HCT116 (cell line): ENCODE measurements at regions not wholly inside any gene's neighbourhood (a gene's known extent, or its start where the extent isn't known, plus 50 kb on each side); places are given as distances from the start of the nearest gene placed in this dataset.

Experiments
- ATAC-seq: fragments of 200-7000 bp; cut with Tn5 transposase; 2 replicates; pipeline ENCODE4 v1.9.1; 2020; ENCODE audit warnings: mild to moderate bottlenecking, moderate library complexity
- BruUV-seq: library from RNA; stranded (reverse); fragments of 400-500 nt; replicated peaks from 2 replicates; lab custom pipeline; 2021; lab: Mats Ljungman, UMichigan
- CTCF ChIA-PET: fragments of 300-600 bp; sonication (Branson Sonifier 250); formaldehyde crosslinking; loops from one replicate; lab custom pipeline; 2021; ENCODE audit warnings: antibody characterized with exemption; lab: Charles Lee
- POLR2A ChIA-PET: fragments of 300-600, 350-600 bp; sonication (Branson Sonifier 250); formaldehyde crosslinking; loops from one replicate; lab custom pipeline; 2021; ENCODE audit warnings: antibody characterized with exemption; lab: Charles Lee
- RAD21 ChIA-PET, 2 experiments: fragments of 300-600 bp; sonication (Branson Sonifier 250); formaldehyde crosslinking; loops; one replicate each; lab custom pipeline; 2023; ENCODE audit warnings: low total read pairs in 2 of 2; ENCODE audit not compliant: uncharacterized antibody in 2 of 2, unreplicated experiment in 2 of 2, low non-redundant PET in 1 of 2; lab: Charles Lee
- DNase-seq: peaks from one replicate; pipeline ENCODE4 v3.0.0-alpha.2; 2010; ENCODE audit warnings: low read depth, low spot score
- H2AFZ ChIP-seq: fragments of 200-600 bp; shearing (Covaris generic), sonication (generic); 2 replicates; pipeline ENCODE4 v1.6.1; 2017; ENCODE audit warnings: low read depth, mixed run types, mixed read lengths, antibody characterized with exemption, low read length; ENCODE audit not compliant: poor library complexity, severe bottlenecking
- H3K27ac ChIP-seq: 2 replicates; pipeline ENCODE4 v1.5.1; 2012; ENCODE audit warnings: low read depth, low read length
- H3K27me3 ChIP-seq: fragments of 200-600 bp; sonication (generic); 2 replicates; pipeline ENCODE4 v1.6.1; 2016; ENCODE audit warnings: mixed run types, low read length, mixed read lengths; ENCODE audit not compliant: insufficient read depth
- H3K36me3 ChIP-seq, 2 experiments: fragments of 200-500 bp in 1 of 2; fragments of 200-600 bp in 1 of 2; sonication (Bioruptor generic) in 1 of 2; sonication (generic) in 1 of 2; 2 replicates each; pipeline versions ENCODE4 v1.5.1 to v1.6.1; 2014 to 2016; ENCODE audit warnings: low read length in 2 of 2, inconsistent platforms in 1 of 2, mixed read lengths in 1 of 2, mixed run types in 1 of 2; ENCODE audit not compliant: insufficient read depth in 2 of 2, control insufficient read depth in 1 of 2
- H3K4me1 ChIP-seq, 2 experiments: fragments of 200-600 bp in 1 of 2; sonication (generic) in 1 of 2; 2 replicates each; pipeline versions ENCODE4 v1.5.1 to v1.6.1; 2012 to 2017; ENCODE audit warnings: low read length in 2 of 2, inconsistent platforms in 1 of 2, mild to moderate bottlenecking in 1 of 2, mixed read lengths in 1 of 2, mixed run types in 1 of 2, moderate library complexity in 1 of 2; ENCODE audit not compliant: insufficient read depth in 2 of 2, control insufficient read depth in 1 of 2
- H3K4me2 ChIP-seq: fragments of 200-600 bp; sonication (generic); 2 replicates; pipeline ENCODE4 v1.6.1; 2017; ENCODE audit warnings: mixed run types, low read length, mixed read lengths
- H3K4me3 ChIP-seq, 2 experiments: fragments of 200-600 bp in 1 of 2; sonication (generic) in 1 of 2; replicated peaks in 1 of 2; 2 replicates each; pipeline ENCODE4 v1.5.1; 2011 to 2016; ENCODE audit warnings: low read length in 2 of 2, control low read depth in 1 of 2, low read depth in 1 of 2, mild to moderate bottlenecking in 1 of 2, mixed read lengths in 1 of 2, mixed run types in 1 of 2
- H3K79me2 ChIP-seq: fragments of 200-600 bp; sonication (generic); 2 replicates; pipeline ENCODE4 v1.6.1; 2017; ENCODE audit warnings: mild to moderate bottlenecking, mixed run types, low read length, moderate library complexity, mixed read lengths; ENCODE audit not compliant: insufficient read depth
- H3K9ac ChIP-seq: fragments of 200-600 bp; sonication (generic); 2 replicates; pipeline ENCODE4 v1.6.1; 2016; ENCODE audit warnings: low read length, mixed read lengths
- H3K9me2 ChIP-seq: fragments of 200-600 bp; sonication (generic), shearing (Covaris generic); 2 replicates; pipeline ENCODE4 v1.6.1; 2017; ENCODE audit warnings: mixed run types, mild to moderate bottlenecking, moderate library complexity; ENCODE audit not compliant: insufficient read depth
- H3K9me3 ChIP-seq, 2 experiments: fragments of 200-500 bp in 1 of 2; fragments of 200-600 bp in 1 of 2; sonication (Bioruptor generic) in 1 of 2; sonication (generic) in 1 of 2; 2 replicates each; pipeline ENCODE4 v1.6.1; 2014 to 2017; ENCODE audit warnings: low read length in 2 of 2, mixed read lengths in 2 of 2, inconsistent platforms in 1 of 2, low read depth in 1 of 2, mild to moderate bottlenecking in 1 of 2, mixed run types in 1 of 2, moderate library complexity in 1 of 2; ENCODE audit not compliant: control insufficient read depth in 1 of 2, insufficient read depth in 1 of 2
- H4K20me1 ChIP-seq: fragments of 200-600 bp; sonication (generic), shearing (Covaris generic); 2 replicates; pipeline ENCODE4 v1.6.1; 2017; ENCODE audit warnings: mixed run types, mild to moderate bottlenecking, moderate library complexity; ENCODE audit not compliant: insufficient read depth
- ATF3 ChIP-seq: IDR thresholded peaks from 2 replicates; pipeline ENCODE4 v1.6.1; 2012
- CTCF ChIP-seq, 3 experiments: fragments of 200-600 bp in 1 of 3; sonication (generic) in 1 of 3; IDR thresholded peaks in 2 of 3; conservative IDR thresholded peaks in 1 of 3; 2 replicates each; pipeline ENCODE4 v1.5.1; 2012 to 2017; ENCODE audit warnings: low read depth in 2 of 3, low read length in 2 of 3, antibody characterized with exemption in 1 of 3, borderline replicate concordance in 1 of 3, control low read depth in 1 of 3, mild to moderate bottlenecking in 1 of 3, mixed read lengths in 1 of 3, mixed run types in 1 of 3, moderate library complexity in 1 of 3; ENCODE audit not compliant: insufficient read depth in 1 of 3
- EZH2phosphoT487 ChIP-seq: fragments of 200-600 bp; IDR thresholded peaks from 2 replicates; pipeline ENCODE4 v1.6.1; 2018; ENCODE audit warnings: antibody characterized with exemption, borderline replicate concordance
- MAX ChIP-seq: IDR thresholded peaks from 2 replicates; pipeline ENCODE4 v1.6.1; 2012
- POLR2A ChIP-seq: IDR thresholded peaks from 2 replicates; pipeline ENCODE4 v1.7.0; 2011; ENCODE audit warnings: borderline replicate concordance; ENCODE audit not compliant: insufficient read depth, insufficient read length; ENCODE audit errors: extremely low read depth
- SRF ChIP-seq: IDR thresholded peaks from 2 replicates; pipeline ENCODE4 v1.6.1; 2012; ENCODE audit warnings: low read depth
- TCF7L2 ChIP-seq: IDR thresholded peaks from 2 replicates; pipeline ENCODE4 v1.7.0; 2011; ENCODE audit warnings: borderline replicate concordance, inconsistent platforms; ENCODE audit not compliant: insufficient read depth, insufficient read length; ENCODE audit errors: extremely low read depth
- ZNF274 ChIP-seq: fragments of 200-500 bp; sonication (Bioruptor generic); IDR thresholded peaks from 2 replicates; pipeline ENCODE4 v1.6.1; 2014; ENCODE audit warnings: mild to moderate bottlenecking, low read depth, low read length, inconsistent platforms
- intact Hi-C: fragments of 100-400 bp; cut with micrococcal nuclease; formaldehyde crosslinking; loops from 2 replicates; pipeline ENCODE4 v1.10.0; 2022

- RAD21 ChIA-PET, result no interaction called here
- no peak overlapping the region for H3K27ac ChIP-seq
- peaks cover 6 to 8% of the 10 kb centered on the region in 2 experiments for H3K4me1 ChIP-seq
- no peaks in the 10 kb centered on the region for H3K36me3 ChIP-seq
- H3K9me3 ChIP-seq, result no peaks in the 10 kb centered on the region
- H2AFZ ChIP-seq, result no peak overlapping the region
- intact Hi-C loops, result loop anchor here (2.0 kb wide), 1 partner anchor 189 kb away; no protein-coding TSS in a partner anchor
- peaks cover 13% of the 10 kb centered on the region for H3K27me3 ChIP-seq
- H3K9ac ChIP-seq, result no peak overlapping the region
- POLR2A ChIA-PET, result no interaction called here
- H3K4me2 ChIP-seq, result no peak overlapping the region
- ATAC-seq (no peak), DNase-seq (no peak)
- no peaks in the 10 kb centered on the region for H4K20me1 ChIP-seq
- no peaks in the 10 kb centered on the region for H3K9me2 ChIP-seq
- CTCF ChIA-PET, result interaction anchor here (1.3 to 2.5 kb wide), 3 partner anchors 10 to 189 kb away, joined by 4 to 13 read pairs (median 6); no protein-coding TSS in a partner anchor
- no peak overlapping the region for H3K4me3 ChIP-seq
- BruUV-seq, result no TSS peak
- TF ChIP-seq EZH2phosphoT487 (no peak), TCF7L2 (no peak), CTCF (IDR thresholded peaks at IDR 0.05 in 2 of 3, conservative IDR thresholded peaks at IDR 0.05 in 1 of 3; ENCODE audit: borderline replicate concordance in 1 of 3, insufficient read depth in 1 of 3, low read depth in 2 of 3, low read length in 2 of 3) (no peak), SRF (no peak), ZNF274 (no peak), MAX (no peak), POLR2A (no peak), ATF3 (no peak)
- TF ChIP-seq, all 23 proteins: peak for 0
- H3K79me2 ChIP-seq, result no peaks in the 10 kb centered on the region
Measured at GRCh38 chr9:93813221-93814076, 141.7 kb downstream of the BARX1 start.
